ENCODE measurements at regions not wholly inside any gene's neighbourhood (a gene's known extent, or its start where the extent isn't known, plus 50 kb on each side); places are given as distances from the start of the nearest gene placed in this dataset.
"Not testable (repeated sequence)": the region's sequence is repeated elsewhere in the genome, so short reads cannot be mapped to it uniquely, and the experiment has no call there.

- no peak for DNase-seq
These were observed 51.9 kb upstream of the TCERG1L start for GRCh38 chr10:131363416-131363815.

GRCh38 chr10:131371571-131371970, 60.0 kb upstream of the TCERG1L start:
- DNase-seq: no peak

GRCh38 chr10:131381576-131381975, 70.1 kb upstream of the TCERG1L start:
- DNase-seq: no peak

GRCh38 chr10:131385161-131385872, 73.8 kb upstream of the TCERG1L start:
- DNase-seq: not testable (repeated sequence)

- DNase-seq: no peak
These were observed 75.6 kb upstream of the TCERG1L start for GRCh38 chr10:131387018-131387529.

GRCh38 chr10:131391936-131392335, 80.4 kb upstream of the TCERG1L start:
- DNase-seq: no peak

- DNase-seq: no peak
These were observed 84.9 kb upstream of the TCERG1L start for GRCh38 chr10:131396121-131397050.

GRCh38 chr10:131398166-131398565, 86.6 kb upstream of the TCERG1L start:
- DNase-seq: no peak

- no peak for DNase-seq
These were observed 88.5 kb upstream of the TCERG1L start for GRCh38 chr10:131399981-131400380.

GRCh38 chr10:131400513-131400912, 89.0 kb upstream of the TCERG1L start:
- DNase-seq: no peak

GRCh38 chr10:131402771-131403650, 91.5 kb upstream of the TCERG1L start:
- DNase-seq: no peak

GRCh38 chr10:131403936-131404335, 92.4 kb upstream of the TCERG1L start:
- DNase-seq: no peak

- no peak for DNase-seq
These were observed 93.4 kb upstream of the TCERG1L start for GRCh38 chr10:131404886-131405285.

GRCh38 chr10:131406676-131407392, 95.3 kb upstream of the TCERG1L start:
- no peak for DNase-seq

GRCh38 chr10:131418681-131419080, 107.2 kb upstream of the TCERG1L start:
- no peak for DNase-seq

- no peak for DNase-seq
These were observed 108.3 kb upstream of the TCERG1L start for GRCh38 chr10:131419797-131420196.

GRCh38 chr10:131420867-131421266, 109.3 kb upstream of the TCERG1L start:
- DNase-seq: no peak

GRCh38 chr10:131421381-131421780, 109.9 kb upstream of the TCERG1L start:
- no peak for DNase-seq

GRCh38 chr10:131422731-131423130, 111.2 kb upstream of the TCERG1L start:
- no peak for DNase-seq

- no peak for DNase-seq
These were observed 112.5 kb upstream of the TCERG1L start for GRCh38 chr10:131424053-131424452.

- DNase-seq: no peak
These were observed 113.4 kb upstream of the TCERG1L start for GRCh38 chr10:131424836-131425491.
